Stimulated activated CD4-positive, alpha-beta T cell treated with anti-CD3 and anti-CD28 coated beads, Interleukin-1b, Interleukin-23, amount 100 ng/mL, for 48 hours (primary cell): ENCODE measurements at regions not wholly inside any gene's neighbourhood (a gene's known extent, or its start where the extent isn't known, plus 50 kb on each side); places are given as distances from the start of the nearest gene placed in this dataset.
A peak's percentile ranks its signal among the peaks of the same experiment; 100 is the strongest.
"Not testable (repeated sequence)": the region's sequence is repeated elsewhere in the genome, so short reads cannot be mapped to it uniquely, and the experiment has no call there.

Experiments
- DNase-seq: peaks from one replicate; pipeline ENCODE4 v3.0.0-alpha.2; 2020

- no peak for DNase-seq
Observed at GRCh38 chr22:48494968-48495750, 1332.5 kb downstream of the BRD1 start.

- DNase-seq: no peak
Observed at GRCh38 chr22:48494256-48494967, 1333.3 kb downstream of the BRD1 start.

- DNase-seq: no peak
Observed at GRCh38 chr22:48493733-48494132, 1333.9 kb downstream of the BRD1 start.

- DNase-seq: peak; percentile 19
Observed at GRCh38 chr22:48492366-48493320, 1335.0 kb downstream of the BRD1 start.

- DNase-seq: no peak
Observed at GRCh38 chr22:48491451-48491941, 1336.2 kb downstream of the BRD1 start.

GRCh38 chr22:48490500-48491411, 1336.9 kb downstream of the BRD1 start:
- no peak for DNase-seq

- no peak for DNase-seq
Observed at GRCh38 chr22:48489551-48490499, 1337.8 kb downstream of the BRD1 start.

GRCh38 chr22:48488611-48489511, 1338.8 kb downstream of the BRD1 start:
- no peak for DNase-seq

- DNase-seq: no peak
Observed at GRCh38 chr22:48488149-48488551, 1339.5 kb downstream of the BRD1 start.

GRCh38 chr22:48486558-48486957, 1341.1 kb downstream of the BRD1 start:
- no peak for DNase-seq

- DNase-seq: no peak
Observed at GRCh38 chr22:48486134-48486532, 1341.5 kb downstream of the BRD1 start.

GRCh38 chr22:48485149-48486133, 1342.2 kb downstream of the BRD1 start:
- no peak for DNase-seq

GRCh38 chr22:48483764-48484528, 1343.7 kb downstream of the BRD1 start:
- DNase-seq: no peak

- no peak for DNase-seq
Observed at GRCh38 chr22:48482771-48483170, 1344.9 kb downstream of the BRD1 start.

GRCh38 chr22:48482198-48482597, 1345.5 kb downstream of the BRD1 start:
- not testable (repeated sequence) for DNase-seq

- DNase-seq: no peak
Observed at GRCh38 chr22:48481748-48482147, 1345.9 kb downstream of the BRD1 start.

- no peak for DNase-seq
Observed at GRCh38 chr22:48478529-48479265, 1349.0 kb downstream of the BRD1 start.
